ENCODE measurements at regions not wholly inside any gene's neighbourhood (a gene's known extent, or its start where the extent isn't known, plus 50 kb on each side); places are given as distances from the start of the nearest gene placed in this dataset.
"Not testable (repeated sequence)": the region's sequence is repeated elsewhere in the genome, so short reads cannot be mapped to it uniquely, and the experiment has no call there.

- FAIRE-seq = no peak
Observed at GRCh38 chr5:56310711-56311204, 77.6 kb upstream of the ANKRD55 start.

- FAIRE-seq = no peak
Observed at GRCh38 chr5:56309262-56309826, 76.2 kb upstream of the ANKRD55 start.

- no peak for FAIRE-seq
Observed at GRCh38 chr5:56307714-56308333, 74.7 kb upstream of the ANKRD55 start.

- FAIRE-seq = no peak
Observed at GRCh38 chr5:56306433-56307150, 73.5 kb upstream of the ANKRD55 start.

GRCh38 chr5:56305001-56305950 lies 72.1 kb upstream of the ANKRD55 start:
- no peak for FAIRE-seq

- no peak for FAIRE-seq
Observed at GRCh38 chr5:56303511-56303910, 70.4 kb upstream of the ANKRD55 start.

- FAIRE-seq = no peak
Observed at GRCh38 chr5:56302027-56302426, 68.9 kb upstream of the ANKRD55 start.

- no peak for FAIRE-seq
Observed at GRCh38 chr5:56301069-56301468, 67.9 kb upstream of the ANKRD55 start.

GRCh38 chr5:56299212-56299611 lies 66.1 kb upstream of the ANKRD55 start:
- no peak for FAIRE-seq

GRCh38 chr5:56298336-56299090 lies 65.4 kb upstream of the ANKRD55 start:
- no peak for FAIRE-seq

GRCh38 chr5:56297851-56298250 lies 64.7 kb upstream of the ANKRD55 start:
- FAIRE-seq = no peak

- FAIRE-seq = not testable (repeated sequence)
Observed at GRCh38 chr5:56295311-56295710, 62.2 kb upstream of the ANKRD55 start.

- FAIRE-seq = no peak
Observed at GRCh38 chr5:56294354-56294753, 61.2 kb upstream of the ANKRD55 start.

- FAIRE-seq = not testable (repeated sequence)
Observed at GRCh38 chr5:56292874-56293273, 59.7 kb upstream of the ANKRD55 start.

- FAIRE-seq = no peak
Observed at GRCh38 chr5:56291661-56292374, 58.7 kb upstream of the ANKRD55 start.

GRCh38 chr5:56291079-56291643 lies 58.0 kb upstream of the ANKRD55 start:
- no peak for FAIRE-seq

GRCh38 chr5:56290378-56291078 lies 57.4 kb upstream of the ANKRD55 start:
- FAIRE-seq = no peak

GRCh38 chr5:56289602-56289987 lies 56.5 kb upstream of the ANKRD55 start:
- no peak for FAIRE-seq

- no peak for FAIRE-seq
Observed at GRCh38 chr5:56288873-56289601, 55.9 kb upstream of the ANKRD55 start.

Data from G401.6 (cell line).